ENCODE measurements at regions not wholly inside any gene's neighbourhood (a gene's known extent, or its start where the extent isn't known, plus 50 kb on each side); places are given as distances from the start of the nearest gene placed in this dataset.

DNA sequence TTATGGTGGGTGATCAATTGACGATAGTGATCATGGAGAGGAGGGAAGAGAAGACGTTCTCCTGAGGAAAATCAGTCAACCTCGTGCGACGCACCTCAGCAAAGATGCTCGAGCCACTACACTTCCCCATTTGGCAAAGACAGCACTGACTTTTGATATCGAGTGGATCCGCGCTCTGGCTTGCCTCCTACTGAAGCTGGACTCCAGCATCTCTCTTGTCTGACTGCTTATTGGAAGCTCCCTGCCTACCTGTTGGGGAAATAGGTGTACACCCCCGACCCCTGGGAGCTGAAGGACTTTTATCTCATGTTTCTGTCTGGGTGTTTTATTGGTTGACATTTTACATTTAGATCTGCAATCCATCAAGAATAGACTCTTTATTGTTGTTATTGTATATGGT lies 476.8 kb upstream of the B3GAT1 start:
- no peaks in the 10 kb centered on the region for H3K4me1 ChIP-seq (ENCODE audit: insufficient read depth, low read length)
- no peaks in the 10 kb centered on the region for H3K36me3 ChIP-seq (ENCODE audit: insufficient read depth, low read length)
- no peaks in the 10 kb centered on the region for H3K9me3 ChIP-seq (ENCODE audit: control insufficient read depth, insufficient read depth, low read length)
- no peak overlapping the region for H3K9ac ChIP-seq (ENCODE audit: low read depth, low read length)

DNA sequence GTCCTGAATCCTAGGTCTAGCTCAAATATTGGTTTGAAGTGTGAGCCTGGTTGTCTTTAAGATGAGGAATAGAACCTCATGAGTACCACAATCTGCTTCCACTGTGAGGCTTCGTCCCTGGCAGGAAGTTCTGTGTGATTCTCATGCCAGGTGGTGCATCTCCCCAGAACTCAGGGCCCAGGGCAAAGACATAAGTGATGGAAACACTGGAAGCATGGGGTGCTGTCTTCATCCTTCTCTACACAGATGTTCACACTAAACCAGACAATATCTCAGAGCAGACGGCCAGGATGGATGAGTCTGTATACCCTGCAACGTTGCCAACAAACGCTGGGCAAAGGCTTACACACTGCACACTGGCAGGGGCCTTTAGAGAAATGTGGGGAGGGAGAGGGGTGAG lies 475.9 kb upstream of the B3GAT1 start:
- no peaks in the 10 kb centered on the region for H3K36me3 ChIP-seq (ENCODE audit: insufficient read depth, low read length)
- H3K4me1 ChIP-seq (ENCODE audit: insufficient read depth, low read length): no peaks in the 10 kb centered on the region
- no peak overlapping the region for H3K9ac ChIP-seq (ENCODE audit: low read depth, low read length)
- no peaks in the 10 kb centered on the region for H3K9me3 ChIP-seq (ENCODE audit: control insufficient read depth, insufficient read depth, low read length)

DNA sequence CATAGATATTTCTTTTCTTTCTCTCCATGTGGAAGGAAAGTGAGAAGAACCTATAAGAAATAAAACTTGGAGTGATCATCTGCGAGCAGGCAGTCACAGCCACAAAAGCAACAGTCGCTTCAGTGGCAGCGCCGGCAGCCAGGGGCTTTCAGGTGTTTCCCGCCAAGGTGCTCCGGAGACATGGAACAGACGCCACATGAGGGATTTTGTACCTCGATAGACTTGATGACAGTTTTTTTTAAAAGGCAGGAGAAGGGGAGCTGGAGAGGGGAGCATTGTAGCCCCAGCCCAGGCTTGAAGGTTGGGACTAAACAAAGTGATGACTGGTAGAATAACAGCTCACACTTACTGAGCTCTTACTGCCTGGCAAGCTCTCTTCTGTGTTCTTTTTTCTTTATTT lies 471.4 kb upstream of the B3GAT1 start:
- Histone ChIP-seq H3K9me3 (ENCODE audit: control insufficient read depth, insufficient read depth, low read length) (no peaks in the 10 kb centered on the region), H3K9ac (ENCODE audit: low read depth, low read length) (no peak overlapping the region), H3K36me3 (ENCODE audit: insufficient read depth, low read length) (no peaks in the 10 kb centered on the region), H3K4me1 (ENCODE audit: insufficient read depth, low read length) (no peaks in the 10 kb centered on the region)

DNA sequence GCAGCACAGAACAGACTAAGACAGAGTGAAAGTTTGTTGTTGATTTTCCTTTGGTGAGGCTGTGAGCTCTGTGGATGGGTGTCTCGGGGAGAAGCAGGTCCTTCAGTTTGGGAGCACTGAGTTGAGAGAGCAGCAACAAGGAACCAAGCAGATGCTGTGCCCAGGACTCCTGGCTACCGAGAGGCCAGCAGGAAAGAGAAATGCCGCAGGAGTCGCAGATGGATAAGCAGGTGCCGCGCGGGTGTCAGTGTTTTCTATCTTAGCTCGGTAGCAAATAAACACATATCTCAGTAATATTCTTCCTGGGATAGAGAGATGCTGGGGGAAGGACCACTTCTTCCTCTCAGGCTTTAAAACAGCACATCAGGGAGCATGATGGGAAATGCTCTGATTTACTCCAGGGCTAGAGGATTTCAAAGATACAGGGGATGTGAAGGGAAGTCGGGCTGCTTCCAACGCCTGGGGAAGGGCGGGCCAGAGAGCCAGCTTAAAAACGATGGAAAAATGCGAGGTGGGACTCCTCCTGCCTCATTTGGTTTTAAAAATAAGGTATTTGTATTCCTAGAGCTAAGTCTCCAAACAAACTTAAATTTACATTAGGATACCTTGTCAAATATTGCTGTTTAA lies 470.7 kb upstream of the B3GAT1 start:
- Histone ChIP-seq H3K9me3 (ENCODE audit: control insufficient read depth, insufficient read depth, low read length) (no peaks in the 10 kb centered on the region), H3K4me1 (ENCODE audit: insufficient read depth, low read length) (no peaks in the 10 kb centered on the region), H3K9ac (ENCODE audit: low read depth, low read length) (no peak overlapping the region), H3K36me3 (ENCODE audit: insufficient read depth, low read length) (no peaks in the 10 kb centered on the region)

DNA sequence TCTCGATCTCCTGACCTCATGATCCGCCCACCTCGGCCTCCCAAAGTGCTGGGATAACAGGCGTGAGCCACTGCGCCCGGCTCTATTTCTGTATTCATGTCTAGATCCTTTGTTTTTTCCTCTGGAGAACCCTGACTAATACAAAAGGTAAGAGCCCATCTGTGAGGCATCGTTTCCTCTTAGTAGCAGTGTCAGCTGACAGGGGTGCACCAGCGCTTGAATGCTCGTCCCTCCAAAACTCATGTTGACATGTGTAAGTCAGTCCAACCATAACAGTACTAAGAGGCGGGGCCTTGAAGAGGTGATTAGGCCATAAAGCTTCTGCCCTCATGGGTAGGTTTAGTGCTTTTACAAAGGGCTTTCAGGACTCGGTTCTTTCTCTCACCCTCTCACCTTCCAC lies 470.1 kb upstream of the B3GAT1 start:
- Histone ChIP-seq H3K36me3 (ENCODE audit: insufficient read depth, low read length) (no peaks in the 10 kb centered on the region), H3K9ac (ENCODE audit: low read depth, low read length) (no peak overlapping the region), H3K4me1 (ENCODE audit: insufficient read depth, low read length) (no peaks in the 10 kb centered on the region), H3K9me3 (ENCODE audit: control insufficient read depth, insufficient read depth, low read length) (no peaks in the 10 kb centered on the region)

DNA sequence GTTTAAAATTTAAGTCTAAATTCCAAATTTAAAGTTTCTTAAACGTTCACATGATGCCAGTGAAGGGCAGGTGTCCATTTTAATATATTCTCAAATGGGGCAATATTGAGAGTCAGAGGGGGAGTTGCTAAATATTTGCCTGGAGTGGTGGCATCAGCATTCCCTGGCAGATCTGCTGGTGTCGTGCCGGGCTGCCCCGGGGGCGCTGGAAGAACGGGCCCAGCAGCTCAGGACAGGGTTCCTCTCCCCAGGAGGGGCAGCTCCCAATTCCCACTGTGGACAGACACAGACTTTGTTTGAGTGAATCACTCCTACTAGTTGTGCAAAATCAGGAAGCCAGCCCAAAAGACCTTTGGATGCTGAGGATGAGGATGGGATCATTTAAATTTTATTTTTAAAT lies 468.7 kb upstream of the B3GAT1 start:
- no peaks in the 10 kb centered on the region for H3K9me3 ChIP-seq (ENCODE audit: control insufficient read depth, insufficient read depth, low read length)
- no peaks in the 10 kb centered on the region for H3K36me3 ChIP-seq (ENCODE audit: insufficient read depth, low read length)
- no peak overlapping the region for H3K9ac ChIP-seq (ENCODE audit: low read depth, low read length)
- H3K4me1 ChIP-seq (ENCODE audit: insufficient read depth, low read length): no peaks in the 10 kb centered on the region

DNA sequence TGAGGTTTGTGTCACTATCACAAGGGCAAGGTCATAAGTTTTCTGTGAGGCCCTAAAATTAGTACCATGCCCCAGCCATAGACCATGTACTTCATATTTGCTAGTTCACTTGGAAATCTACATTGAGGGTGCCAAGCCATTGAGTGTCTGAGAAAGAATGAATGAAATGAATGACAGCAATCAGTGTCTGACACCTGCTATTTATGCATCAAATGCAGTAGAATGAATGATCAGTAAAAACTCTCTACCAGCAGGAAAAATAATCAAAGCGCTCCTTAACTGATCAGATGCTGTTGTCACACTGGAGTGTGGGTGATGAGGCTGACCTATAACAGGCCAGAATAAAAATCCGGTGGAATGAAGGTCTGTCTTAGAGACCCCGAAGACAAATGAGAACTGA lies 467.9 kb upstream of the B3GAT1 start:
- H3K9ac ChIP-seq (ENCODE audit: low read depth, low read length): no peak overlapping the region
- H3K9me3 ChIP-seq (ENCODE audit: control insufficient read depth, insufficient read depth, low read length): no peaks in the 10 kb centered on the region
- no peaks in the 10 kb centered on the region for H3K4me1 ChIP-seq (ENCODE audit: insufficient read depth, low read length)
- no peaks in the 10 kb centered on the region for H3K36me3 ChIP-seq (ENCODE audit: insufficient read depth, low read length)

DNA sequence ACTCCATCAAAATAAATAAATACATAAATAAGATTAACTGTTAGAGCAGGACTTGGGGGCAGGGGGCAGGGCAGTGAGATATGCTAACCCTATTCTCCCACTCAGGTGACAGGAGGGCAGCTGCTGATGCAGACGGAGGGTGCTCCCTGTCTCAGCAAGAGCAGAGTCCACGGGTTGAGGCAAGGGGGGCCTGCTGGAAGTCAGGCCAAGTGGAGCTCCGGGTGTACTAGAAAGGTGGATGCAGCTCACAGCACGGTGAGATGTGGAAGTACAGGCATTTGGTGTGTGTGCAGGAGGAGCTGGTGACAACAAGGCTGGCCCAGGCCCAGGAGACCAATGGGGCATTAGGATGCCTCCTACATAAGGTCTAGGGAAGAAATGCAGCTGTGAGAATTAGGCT lies 467.3 kb upstream of the B3GAT1 start:
- Histone ChIP-seq H3K4me1 (ENCODE audit: insufficient read depth, low read length) (no peaks in the 10 kb centered on the region), H3K36me3 (ENCODE audit: insufficient read depth, low read length) (no peaks in the 10 kb centered on the region), H3K9me3 (ENCODE audit: control insufficient read depth, insufficient read depth, low read length) (no peaks in the 10 kb centered on the region), H3K9ac (ENCODE audit: low read depth, low read length) (no peak overlapping the region)

DNA sequence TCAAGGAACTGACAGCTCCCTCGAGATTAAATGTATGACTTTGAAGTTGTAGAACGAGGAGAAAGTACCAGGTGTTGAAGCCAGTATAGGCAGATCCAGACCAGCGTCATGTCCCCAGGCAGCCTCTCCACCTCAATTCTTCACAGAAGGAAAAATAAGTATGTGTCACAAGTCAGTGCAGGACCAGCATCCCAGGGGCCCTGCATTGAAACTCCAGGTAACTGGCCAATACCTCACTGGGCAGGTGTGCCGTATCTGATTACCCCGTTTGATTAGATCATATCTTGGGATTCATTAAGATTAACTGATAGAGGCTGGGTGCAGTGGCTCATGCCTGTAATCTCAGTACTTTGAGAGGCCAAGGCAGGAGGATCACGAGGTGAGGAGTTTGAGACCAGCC lies 466.7 kb upstream of the B3GAT1 start:
- Histone ChIP-seq H3K9me3 (ENCODE audit: control insufficient read depth, insufficient read depth, low read length) (no peaks in the 10 kb centered on the region), H3K36me3 (ENCODE audit: insufficient read depth, low read length) (no peaks in the 10 kb centered on the region), H3K9ac (ENCODE audit: low read depth, low read length) (no peak overlapping the region), H3K4me1 (ENCODE audit: insufficient read depth, low read length) (no peaks in the 10 kb centered on the region)

DNA sequence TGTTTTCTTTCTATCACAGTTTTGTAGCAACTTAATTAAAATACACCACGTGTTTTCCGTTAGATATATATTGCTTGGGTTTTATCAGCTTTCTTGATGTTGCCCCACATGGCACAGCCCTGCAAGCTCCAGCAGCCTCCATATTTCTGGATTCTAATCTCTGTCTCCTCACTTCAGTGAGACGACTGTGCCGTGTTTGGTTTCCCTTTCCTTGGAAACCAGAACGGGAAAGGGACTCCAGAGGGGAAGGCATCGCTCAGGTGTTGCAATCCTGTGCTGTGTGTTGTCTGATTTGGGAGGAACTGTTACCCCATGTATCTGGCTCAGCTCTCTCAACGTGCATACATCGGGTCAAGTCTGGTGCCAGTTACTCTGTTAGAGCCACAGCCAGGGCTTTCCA lies 464.2 kb upstream of the B3GAT1 start:
- H3K9me3 ChIP-seq (ENCODE audit: control insufficient read depth, insufficient read depth, low read length): no peaks in the 10 kb centered on the region

DNA sequence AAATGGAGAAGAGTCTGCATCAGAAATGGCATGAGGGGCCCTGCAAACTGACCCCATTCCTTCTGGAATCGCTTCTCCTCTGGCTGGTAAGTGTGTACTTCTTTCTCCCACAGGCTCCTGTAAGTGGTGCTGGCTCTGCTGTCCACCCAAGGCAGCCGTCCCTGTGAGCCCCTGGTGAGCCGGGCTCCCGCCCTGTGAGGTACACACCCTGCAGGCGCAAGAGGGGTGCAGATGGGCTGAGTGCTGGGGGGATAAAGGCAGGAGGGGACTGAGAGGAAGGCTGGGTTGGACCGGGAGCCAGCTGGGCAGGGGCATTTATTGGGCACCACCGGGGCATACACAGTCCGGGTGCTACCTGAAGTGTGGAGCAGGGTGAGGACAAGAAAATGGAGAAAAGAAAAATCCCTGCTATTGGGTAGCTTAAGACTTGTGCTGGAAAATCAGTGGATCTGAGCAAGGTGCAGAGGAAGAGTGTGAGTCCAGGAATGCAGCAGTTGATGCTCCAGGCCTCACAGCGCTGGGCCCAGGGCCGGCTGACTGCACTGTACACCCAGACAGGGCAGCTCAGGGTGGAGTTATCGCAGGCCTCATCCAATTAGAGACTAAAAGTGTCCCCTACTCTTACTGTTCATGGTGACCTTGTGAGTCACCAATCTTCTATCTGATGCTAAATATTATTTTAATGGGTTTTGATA lies 455.1 kb upstream of the B3GAT1 start:
- H3K4me1 ChIP-seq (ENCODE audit: insufficient read depth, low read length): peaks cover 4% of the 10 kb centered on the region; the same call in 1 of the 2 replicates
- no peaks in the 10 kb centered on the region for H3K36me3 ChIP-seq (ENCODE audit: insufficient read depth, low read length)
- H3K9me3 ChIP-seq (ENCODE audit: control insufficient read depth, insufficient read depth, low read length): no peaks in the 10 kb centered on the region
- H3K9ac ChIP-seq (ENCODE audit: low read depth, low read length): no peak overlapping the region

More for the DNA sequence above, 464.2 kb upstream of the B3GAT1 start:
- H3K9ac ChIP-seq (ENCODE audit: low read depth, low read length): no peak overlapping the region
- H3K36me3 ChIP-seq (ENCODE audit: insufficient read depth, low read length): no peaks in the 10 kb centered on the region
- no peaks in the 10 kb centered on the region for H3K4me1 ChIP-seq (ENCODE audit: insufficient read depth, low read length)

DNA sequence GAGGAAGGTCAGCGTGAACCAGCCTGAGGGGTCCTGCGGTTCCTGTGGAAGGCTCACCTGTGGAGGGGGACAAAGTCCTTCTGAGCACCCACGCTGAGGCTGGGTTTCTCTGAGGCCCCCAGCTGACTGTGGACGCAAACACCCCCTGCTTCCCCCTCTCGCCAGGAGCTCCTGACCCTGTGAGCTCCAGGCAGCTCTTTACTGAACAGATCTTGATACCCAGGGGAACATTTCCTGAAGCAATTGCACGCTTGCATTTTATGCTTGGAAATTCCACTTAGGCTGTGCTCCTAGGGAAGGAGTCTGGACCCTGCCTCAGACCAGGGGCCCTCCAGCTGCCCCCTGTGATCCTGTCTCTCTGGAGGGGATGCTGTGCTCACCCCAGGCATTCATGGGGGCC lies 454.2 kb upstream of the B3GAT1 start:
- no peaks in the 10 kb centered on the region for H3K36me3 ChIP-seq (ENCODE audit: insufficient read depth, low read length)
- H3K4me1 ChIP-seq (ENCODE audit: insufficient read depth, low read length): peaks cover 4% of the 10 kb centered on the region; the same call in 1 of the 2 replicates
- no peaks in the 10 kb centered on the region for H3K9me3 ChIP-seq (ENCODE audit: control insufficient read depth, insufficient read depth, low read length)
- no peak overlapping the region for H3K9ac ChIP-seq (ENCODE audit: low read depth, low read length)

DNA sequence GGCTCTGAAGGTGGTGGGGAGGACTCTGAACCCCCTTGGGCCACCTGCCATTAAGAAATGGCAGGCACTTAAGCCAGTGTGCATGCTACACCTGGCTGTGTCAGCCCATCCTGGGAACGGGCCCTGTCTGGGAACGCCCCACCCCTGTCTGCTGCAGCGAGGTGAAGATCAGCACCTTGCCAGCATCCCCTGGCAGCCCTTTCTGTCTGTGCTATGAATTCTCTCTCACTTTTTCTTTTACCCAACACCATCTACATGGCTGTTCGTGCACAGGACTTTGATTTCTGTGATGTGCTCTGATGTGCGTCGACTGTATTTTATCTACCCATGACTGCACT lies 452.9 kb upstream of the B3GAT1 start:
- Histone ChIP-seq H3K9ac (ENCODE audit: low read depth, low read length) (no peak overlapping the region), H3K9me3 (ENCODE audit: control insufficient read depth, insufficient read depth, low read length) (no peaks in the 10 kb centered on the region), H3K4me1 (ENCODE audit: insufficient read depth, low read length) (peaks cover 4% of the 10 kb centered on the region; the same call in 1 of the 2 replicates), H3K36me3 (ENCODE audit: insufficient read depth, low read length) (no peaks in the 10 kb centered on the region)

DNA sequence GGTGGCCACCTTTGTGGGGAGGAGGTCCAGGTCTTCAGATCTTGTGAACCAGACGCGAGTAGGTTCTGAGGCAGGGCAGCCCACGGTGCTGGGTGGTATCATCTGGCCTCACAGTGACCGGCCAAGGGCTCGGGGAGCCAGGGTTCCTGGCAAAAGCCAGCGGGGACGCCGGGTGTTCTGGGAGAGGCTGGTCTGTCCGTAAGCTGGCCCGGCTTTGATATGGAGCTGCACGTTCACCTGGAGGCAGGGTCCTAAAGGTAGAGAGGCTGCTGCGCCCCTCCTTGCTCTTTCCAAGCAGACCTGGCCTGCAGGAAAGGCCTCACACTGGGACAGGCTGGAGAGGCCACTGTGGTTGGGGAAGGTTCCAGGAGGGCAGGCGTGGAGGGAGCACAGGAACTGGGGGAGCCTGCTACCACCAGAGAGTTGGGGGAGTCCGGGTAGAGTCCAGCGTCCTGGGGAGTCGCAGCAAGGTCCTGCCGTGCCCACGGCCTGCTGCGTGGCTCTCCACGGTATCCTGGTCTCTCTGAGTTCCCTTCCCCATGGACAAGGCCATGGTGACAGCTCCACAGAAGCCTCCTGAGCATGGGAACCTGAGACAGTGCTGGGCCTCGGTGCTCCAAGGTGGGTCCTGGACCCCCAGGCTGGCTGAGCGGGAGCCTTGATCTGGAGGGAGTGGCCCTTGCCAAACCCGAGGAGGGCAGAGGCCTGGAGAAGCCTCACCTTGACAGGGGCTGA lies 452.4 kb upstream of the B3GAT1 start:
- no peaks in the 10 kb centered on the region for H3K36me3 ChIP-seq (ENCODE audit: insufficient read depth, low read length)
- peaks cover 4% of the 10 kb centered on the region; the same call in 1 of the 2 replicates for H3K4me1 ChIP-seq (ENCODE audit: insufficient read depth, low read length)
- no peak overlapping the region for H3K9ac ChIP-seq (ENCODE audit: low read depth, low read length)
- no peaks in the 10 kb centered on the region for H3K9me3 ChIP-seq (ENCODE audit: control insufficient read depth, insufficient read depth, low read length)

DNA sequence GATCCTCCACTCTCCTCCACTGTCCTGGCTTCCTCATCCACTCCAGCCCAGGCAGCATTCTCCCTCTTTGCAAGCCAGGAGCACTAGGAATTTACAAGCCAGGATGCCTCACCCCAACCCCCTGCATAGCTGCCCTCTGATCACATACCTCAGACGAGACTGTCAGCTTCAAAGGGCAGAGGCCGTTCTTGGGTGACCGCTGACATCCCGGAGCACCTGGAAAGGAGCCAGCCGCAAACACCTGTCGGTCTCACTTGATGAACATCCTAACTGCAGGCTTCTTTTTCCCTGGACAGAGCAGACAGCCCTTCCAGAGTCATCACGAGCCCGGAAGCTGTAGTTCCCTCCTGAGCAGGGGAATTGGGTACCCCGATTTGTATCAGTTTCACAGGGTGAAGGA lies 451.3 kb upstream of the B3GAT1 start:
- H3K9ac ChIP-seq (ENCODE audit: low read depth, low read length): no peak overlapping the region
- H3K9me3 ChIP-seq (ENCODE audit: control insufficient read depth, insufficient read depth, low read length): no peaks in the 10 kb centered on the region
- no peaks in the 10 kb centered on the region for H3K36me3 ChIP-seq (ENCODE audit: insufficient read depth, low read length)
- peaks cover 4% of the 10 kb centered on the region; the same call in 1 of the 2 replicates for H3K4me1 ChIP-seq (ENCODE audit: insufficient read depth, low read length)

Data from ES-I3 (cell line).